NCI-H2029 treated with DMSO at 0.1 percent for 48 hours (cell line): ENCODE measurements at regions not wholly inside any gene's neighbourhood (a gene's known extent, or its start where the extent isn't known, plus 50 kb on each side); places are given as distances from the start of the nearest gene placed in this dataset.

ENCODE experiments used
- DNase-seq: peaks from one replicate; lab custom pipeline; 2025; lab: John Stamatoyannopoulos, UW

DNA sequence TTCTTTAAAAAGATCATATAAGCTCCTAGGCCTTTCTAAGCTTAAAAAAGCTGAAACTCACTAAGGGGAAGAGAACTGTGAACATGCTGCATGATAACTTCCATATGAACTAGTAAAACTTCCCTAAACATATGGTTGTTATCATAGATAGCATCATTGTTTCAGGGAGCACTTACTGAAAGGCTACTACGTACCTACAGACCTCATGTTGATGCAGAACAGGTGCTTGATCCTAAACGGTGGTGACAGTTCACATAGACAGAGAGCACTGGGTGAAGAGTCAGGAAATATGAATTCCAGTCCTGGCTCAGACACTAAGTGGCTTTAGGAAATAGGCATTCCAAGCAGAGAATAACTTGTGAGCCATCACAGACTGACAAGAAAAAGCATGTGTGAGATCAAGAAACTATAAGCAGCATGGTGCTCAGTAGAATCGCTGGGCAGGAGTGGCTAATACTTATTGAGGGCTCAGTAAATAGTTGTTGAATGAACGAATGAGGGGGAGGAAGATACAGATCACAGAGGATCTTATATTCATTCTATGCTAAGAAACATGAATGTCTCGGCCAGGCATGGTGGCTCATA, 78.4 kb upstream of the NUDT4 start:
- no peak for DNase-seq

DNA sequence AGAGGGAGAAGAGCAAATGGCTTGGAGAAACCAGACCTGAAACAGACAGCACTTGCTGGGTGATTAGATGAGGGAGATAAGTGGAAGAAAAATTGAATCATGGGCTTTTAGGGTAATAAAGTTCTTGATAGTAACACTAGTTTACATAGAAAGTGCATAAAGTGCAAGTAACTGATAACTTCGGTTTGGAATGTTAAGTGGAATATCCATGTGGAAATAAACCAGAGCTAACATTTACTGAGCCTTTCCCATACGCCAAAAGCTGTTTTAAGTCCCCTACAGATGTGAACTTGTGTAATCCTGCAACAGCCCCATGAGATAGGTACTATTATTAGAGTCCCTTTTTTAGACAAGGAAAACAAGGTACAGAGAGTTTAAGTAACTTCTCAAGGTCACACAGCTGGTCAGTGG, 77.1 kb upstream of the NUDT4 start:
- no peak for DNase-seq

DNA sequence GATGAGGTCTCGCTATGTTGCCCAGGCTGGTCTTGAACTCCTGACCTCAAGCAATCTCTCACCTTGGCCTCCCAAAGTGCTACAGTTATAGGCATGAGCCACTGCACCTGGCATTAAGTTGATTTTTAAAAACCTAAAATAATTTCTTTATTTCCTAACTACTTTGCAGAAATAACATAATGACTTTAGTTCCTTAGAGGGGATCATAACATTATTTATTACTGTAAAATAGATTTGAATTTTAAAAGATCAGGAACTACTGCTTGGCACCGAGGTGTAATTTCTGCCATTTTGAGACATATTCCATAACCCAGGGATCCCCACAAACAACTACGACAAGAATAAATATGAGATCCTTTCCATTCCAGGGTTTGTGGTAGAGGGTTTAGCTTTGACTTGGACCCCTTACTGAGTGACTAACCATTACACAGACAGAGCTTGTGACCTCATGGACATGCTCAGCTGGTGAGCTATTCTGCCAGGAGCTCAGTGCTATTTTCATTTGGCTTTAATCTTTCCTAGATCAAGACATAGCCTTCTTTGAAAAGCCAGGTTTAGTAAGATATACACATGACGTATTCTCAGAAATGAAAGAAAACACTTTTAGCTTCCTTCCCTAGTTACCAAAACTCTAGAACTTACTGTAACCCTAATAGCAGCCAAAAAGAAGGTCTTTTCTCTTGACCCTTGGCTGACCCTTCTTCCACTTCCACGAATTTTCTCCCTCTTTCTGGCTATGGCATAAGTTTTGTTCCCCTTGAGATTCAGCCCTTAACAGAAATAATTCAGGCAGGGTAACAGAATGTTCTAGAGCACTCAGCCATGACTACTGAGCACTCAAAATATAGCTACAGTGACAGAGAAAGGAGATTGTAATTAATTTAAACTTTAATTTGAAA, 75.1 kb upstream of the NUDT4 start:
- no peak for DNase-seq

DNA sequence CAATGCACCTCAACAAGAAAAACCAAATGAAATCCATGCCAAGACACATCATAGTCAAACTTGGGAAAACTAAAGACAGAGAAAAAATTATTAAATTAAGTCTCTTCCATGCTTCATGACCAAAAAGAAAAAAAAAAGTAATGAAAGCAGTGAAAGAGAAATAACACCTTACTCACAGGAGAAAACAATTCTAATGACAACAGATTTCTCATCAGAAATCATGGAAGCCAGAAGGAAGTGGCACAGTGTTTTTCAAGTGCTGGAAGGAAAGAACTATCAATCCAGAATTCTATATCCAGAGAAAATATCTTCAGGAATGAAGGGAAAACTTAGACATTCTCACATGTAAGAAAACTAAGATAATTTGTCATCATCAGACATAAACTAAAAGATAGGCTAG, 71.1 kb upstream of the NUDT4 start:
- DNase-seq: no peak

DNA sequence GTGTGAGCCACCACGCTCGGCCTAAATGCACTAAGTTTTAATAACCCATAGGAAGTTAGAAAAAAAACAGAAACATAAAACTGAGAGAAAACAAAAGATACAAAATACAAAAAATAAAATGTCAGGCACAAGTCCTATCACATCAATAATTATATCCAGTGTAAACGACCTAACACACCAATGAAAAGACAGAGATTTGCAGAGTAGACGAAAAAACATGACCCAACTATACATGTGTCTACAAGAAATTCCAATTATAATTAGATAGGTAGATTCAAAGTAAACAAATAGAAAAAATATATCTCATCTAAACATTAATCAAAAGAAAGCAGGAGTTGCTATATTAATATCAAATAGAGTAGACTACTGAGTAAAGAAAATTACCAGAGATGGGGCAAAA, 69.4 kb upstream of the NUDT4 start:
- no peak for DNase-seq

DNA sequence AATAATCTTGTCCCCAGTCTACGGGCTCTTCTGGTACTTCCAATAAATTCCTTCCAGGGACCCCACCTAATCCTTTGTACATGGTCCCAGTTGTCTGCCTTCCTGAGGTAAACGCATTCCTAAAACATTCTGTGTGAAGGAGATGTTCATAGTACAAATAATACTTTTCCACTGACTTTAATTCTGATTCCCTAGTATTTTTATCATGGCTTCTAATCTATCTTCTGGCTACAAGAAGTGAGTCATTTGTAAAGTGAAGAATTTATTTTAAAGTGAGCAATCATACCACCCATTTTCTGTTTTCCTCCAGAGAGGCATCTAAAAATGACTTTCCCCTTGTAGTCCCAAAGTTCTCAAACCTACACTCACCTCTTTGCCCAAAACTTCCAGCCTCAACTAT, 65.9 kb upstream of the NUDT4 start:
- no peak for DNase-seq

DNA sequence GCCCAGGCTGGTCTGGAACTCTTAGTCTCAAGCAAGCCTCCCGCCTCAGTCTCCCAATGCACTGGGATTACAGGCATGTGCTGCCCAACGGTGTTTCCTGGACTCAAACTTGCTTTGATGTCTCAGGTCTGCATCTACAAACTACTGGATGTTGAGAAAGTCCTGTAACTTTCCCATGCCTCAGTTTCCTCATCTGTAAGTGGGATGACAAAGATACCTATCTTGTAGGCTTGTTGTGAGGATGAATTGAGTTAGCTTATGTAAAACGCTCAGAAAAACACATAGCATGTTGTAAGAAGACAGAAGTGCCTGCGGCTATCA, 63.6 kb upstream of the NUDT4 start:
- DNase-seq: no peak

DNA sequence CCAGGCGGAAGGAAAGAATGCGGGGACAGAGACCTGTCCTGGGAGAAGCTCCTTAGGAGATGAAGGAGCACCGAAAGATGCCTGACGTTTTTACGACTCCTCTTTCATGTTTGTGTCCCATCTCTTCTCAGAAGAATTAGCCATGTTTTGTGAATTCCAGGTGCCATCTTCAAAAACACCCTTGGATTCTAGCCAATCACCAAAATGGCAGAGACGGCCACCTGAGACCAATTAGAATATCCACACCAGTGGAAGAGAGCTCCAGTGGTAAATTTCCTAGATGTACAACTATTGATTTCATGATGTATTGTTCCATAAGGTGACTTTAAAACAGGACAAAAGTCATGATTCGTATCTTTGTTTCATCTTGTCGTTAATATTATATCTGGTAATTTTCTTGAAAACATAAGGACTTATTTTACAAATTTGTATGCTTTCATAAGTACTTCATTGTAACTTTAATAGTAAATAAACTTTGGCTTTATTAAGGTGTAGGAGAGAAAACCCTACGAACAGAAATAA, 62.3 kb upstream of the NUDT4 start:
- no peak for DNase-seq

DNA sequence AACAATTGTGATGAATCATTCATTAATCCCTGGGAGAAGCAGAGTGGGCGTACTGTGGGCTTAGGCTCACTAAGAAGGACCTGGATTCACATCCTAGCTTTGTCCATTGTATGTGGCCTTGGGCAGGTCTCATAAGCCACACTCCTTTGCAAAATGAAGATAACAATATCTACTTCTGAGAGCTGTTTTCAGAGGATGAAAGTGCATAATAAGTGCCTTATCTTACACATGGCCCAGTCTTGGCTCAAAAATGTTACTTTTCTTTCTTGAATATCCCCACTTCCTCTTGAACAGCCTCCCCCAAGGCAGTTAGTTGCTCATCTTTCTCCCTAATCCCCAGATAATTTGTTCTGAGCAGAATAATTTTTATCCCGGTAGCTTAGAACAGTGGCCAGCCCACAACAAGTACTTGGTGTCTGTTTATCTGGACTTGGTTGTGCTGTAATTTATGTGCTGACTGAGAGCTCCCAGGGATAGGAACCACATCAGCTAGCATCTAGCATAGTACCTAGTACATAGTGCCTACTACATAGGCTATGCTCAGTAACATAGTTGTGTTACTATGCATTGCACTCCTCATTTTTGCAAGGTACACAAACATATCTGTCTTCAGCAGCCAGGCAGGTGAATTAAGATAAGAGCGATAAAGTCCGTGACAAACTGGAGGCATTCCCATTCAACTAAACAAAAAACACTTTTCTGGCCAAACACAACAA, 61.7 kb upstream of the NUDT4 start:
- no peak for DNase-seq

DNA sequence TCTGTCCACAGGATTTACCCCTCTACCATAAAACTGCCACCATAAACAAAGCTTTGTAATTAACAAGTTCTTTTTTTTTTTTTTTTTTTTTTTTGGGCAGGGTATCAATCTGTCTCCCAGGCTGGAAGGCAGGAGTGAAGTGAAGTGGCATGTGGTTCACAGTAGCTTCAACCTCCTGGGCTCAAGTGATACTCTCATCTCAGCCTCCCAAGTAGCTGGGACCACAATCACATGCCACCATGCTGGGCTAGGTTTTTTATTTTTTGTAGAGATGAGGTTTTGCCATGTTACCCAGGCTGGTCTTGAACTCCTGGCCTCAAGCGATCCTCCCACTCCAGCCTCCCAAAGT, 61.1 kb upstream of the NUDT4 start:
- no peak for DNase-seq

DNA sequence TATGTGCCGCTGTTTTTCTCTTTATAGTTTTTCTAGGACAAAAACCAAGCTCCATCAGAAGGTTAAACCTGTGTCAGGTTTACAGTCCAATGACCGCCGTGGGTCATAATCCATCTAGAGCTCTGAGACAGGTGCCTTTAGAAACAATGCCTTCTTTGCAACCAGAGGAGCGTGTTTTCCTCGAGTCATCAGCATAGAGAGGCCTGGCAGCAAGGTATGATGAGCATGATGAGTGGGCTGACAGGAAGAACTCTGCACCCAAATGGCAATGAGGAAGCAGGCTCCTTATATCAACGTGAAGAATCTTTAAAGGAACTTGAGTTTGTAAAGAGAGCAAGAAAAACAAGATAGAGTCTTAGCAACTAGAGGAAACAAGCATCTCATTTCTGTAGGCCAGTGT, 60.5 kb upstream of the NUDT4 start:
- no peak for DNase-seq

DNA sequence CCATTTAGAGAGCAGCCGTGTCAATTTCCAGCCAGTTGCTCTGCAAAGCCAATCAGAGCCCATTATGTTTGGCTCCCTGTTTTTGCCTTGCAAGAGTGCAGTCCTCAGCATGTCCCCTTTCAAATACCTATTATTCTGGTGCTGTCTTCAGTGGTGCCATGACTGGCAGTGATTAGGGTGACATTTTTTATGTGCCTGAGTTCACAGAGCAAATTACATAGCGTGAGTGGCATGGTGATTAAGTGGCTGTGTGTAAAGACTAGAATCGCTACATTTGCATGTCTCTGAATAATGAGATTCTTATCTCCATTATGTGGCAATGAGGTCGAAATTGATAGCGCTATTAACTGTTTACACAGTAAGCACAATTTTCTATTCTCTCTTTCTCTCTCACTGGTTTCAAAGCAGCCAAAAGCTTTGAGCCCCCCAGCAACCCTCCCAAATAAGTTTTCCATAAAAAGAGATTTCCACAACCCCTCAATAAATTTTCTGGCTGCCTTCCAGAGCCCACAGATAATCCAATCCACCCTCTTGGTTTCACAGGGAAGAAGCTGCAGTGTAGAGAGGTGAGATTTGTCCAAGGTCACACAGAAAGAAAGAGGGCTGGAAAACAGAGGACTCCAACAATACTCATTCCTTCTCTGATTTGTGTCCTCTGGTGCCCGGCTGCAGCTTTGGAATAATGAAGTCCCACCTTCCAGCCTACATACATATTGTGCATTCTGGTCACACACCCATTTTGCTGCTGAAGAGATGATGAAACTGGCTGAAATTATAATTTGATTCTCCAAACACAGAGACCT, 58.8 kb upstream of the NUDT4 start:
- DNase-seq: no peak

DNA sequence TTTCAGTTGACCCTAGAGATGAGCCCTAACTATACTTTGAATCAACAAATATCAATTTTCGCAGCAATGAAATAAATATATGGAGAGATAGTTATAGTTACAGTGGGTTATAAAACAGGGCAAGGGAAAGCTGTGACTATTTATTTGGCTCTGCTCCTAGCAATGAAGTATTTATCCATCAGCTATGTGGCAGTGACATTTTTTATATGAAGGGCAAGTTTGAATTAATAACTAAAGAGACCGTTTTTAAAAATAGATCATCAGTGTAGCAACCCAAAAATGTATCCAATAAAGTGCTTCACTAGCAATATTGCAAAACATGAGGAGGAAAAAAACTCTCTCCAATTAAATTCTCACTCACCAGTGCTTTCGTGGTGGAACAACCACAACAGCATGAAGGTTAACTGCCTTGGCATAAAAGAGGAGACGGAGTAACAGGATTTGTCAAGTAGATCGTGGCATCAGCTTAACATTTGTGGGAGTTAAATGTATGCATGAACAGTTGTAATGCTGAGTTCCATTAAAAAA, 58.1 kb upstream of the NUDT4 start:
- no peak for DNase-seq

DNA sequence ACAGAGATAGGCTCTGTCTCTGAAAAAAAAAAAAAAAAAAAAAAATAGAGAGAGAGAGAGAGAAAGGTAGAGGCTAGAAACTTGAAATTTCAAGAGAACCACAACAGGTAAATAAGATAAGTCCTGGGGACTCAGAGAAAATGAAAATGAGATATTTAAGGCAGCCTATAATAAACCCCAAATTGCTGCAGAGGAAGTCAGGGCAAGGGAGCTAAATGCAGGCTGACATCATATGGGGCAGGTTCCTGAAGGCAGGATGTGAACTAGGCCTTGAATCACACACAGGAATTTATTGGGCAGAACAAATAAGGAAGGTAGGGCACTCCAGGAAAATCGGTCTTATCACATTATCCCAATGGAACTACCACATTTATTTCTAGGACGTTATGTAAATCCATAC, 54.9 kb upstream of the NUDT4 start:
- no peak for DNase-seq

DNA sequence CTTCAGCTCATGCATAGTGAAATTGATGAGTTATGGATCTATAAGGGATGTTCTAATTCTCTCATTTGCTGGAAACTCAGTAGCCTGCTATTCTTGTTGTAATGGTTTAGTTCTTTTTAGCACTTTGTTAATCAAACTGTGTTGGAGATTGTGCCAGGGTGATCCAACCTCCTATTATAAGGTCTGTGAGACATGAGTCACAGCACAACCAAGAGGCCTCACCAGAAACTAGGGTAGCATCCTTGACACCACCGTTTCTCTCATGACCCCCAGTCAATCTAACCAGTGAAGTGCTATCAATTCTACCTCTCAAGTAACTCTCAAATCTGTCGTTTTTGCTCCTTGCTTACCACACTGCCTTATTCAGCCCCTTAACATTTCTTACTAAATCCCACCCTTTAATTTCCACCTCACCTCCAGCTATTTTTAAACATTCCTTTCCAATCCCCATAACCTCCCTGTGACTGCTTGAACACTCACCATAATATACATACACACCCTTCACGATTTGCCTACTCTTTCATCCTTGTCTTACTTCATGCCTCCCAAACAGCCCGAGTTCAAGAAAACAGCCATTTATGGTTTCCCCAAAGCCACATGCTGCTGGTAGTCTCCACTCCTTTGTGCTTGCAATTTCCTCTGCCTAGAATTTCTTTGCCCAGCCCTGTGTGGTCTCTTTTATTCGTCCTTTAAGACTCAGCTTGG, 53.9 kb upstream of the NUDT4 start:
- DNase-seq: no peak

DNA sequence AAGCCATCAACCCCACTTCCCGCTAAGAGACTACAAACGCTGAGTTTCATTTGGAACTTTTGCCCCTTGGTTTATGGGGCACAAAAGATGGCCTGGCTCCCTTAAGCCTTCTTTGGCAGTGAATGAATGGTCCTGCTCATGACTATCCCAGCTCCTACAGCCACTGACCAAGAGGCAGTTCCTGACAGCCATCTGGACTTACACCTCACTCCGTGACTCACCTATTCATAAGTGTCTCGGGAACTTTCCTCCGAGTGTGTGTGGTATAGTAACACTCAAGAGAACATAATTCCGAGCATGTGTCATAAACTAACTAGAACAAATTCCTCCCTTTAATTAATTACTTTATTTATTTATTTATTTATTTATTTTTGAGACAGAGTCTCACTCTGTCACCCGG, 51.9 kb upstream of the NUDT4 start:
- DNase-seq: no peak
